CD4-positive, alpha-beta T cell (primary cell): ENCODE measurements at regions not wholly inside any gene's neighbourhood (a gene's known extent, or its start where the extent isn't known, plus 50 kb on each side); places are given as distances from the start of the nearest gene placed in this dataset.

Experiments used
- ATAC-seq: fragments of 200-7000 bp; cut with Tn5 transposase; one replicate; pipeline ENCODE4 v1.10.0; 2022; ENCODE audit warnings: mild to moderate bottlenecking; ENCODE audit not compliant: poor library complexity
- CTCF ChIA-PET: fragments of 350-600 bp; sonication (Branson Sonifier 250); formaldehyde crosslinking; loops from one replicate; lab custom pipeline; 2021; ENCODE audit warnings: antibody characterized with exemption, inconsistent platforms; lab: Charles Lee
- POLR2A ChIA-PET: fragments of 350-600 bp; sonication (Branson Sonifier 250); formaldehyde crosslinking; loops from one replicate; lab custom pipeline; 2021; ENCODE audit warnings: antibody characterized with exemption, inconsistent platforms; lab: Charles Lee
- DNase-seq, 14 experiments: peaks; one replicate each; pipeline ENCODE4 v3.0.0-alpha.2; 2013 to 2020; ENCODE audit warnings: mixed read lengths in 2 of 14
- H3K27ac ChIP-seq, 2 donors: one replicate each; pipeline versions ENCODE4 v1.5.1 to v1.7.0; 2013; ENCODE audit warnings: low read length in 2 of 2, low read depth in 1 of 2, mild to moderate bottlenecking in 1 of 2
- H3K27me3 ChIP-seq, 2 experiments: 1 replicate in 1 of 2; 2 replicates in 1 of 2; pipeline versions ENCODE4 v1.6.1 to v1.7.0; 2013; ENCODE audit warnings: low read length in 2 of 2, control low read depth in 1 of 2, mild to moderate bottlenecking in 1 of 2, moderate library complexity in 1 of 2; ENCODE audit not compliant: insufficient read depth in 2 of 2, control insufficient read depth in 1 of 2
- H3K36me3 ChIP-seq: one replicate; pipeline ENCODE4 v1.6.1; 2013; ENCODE audit warnings: low read length, control low read depth; ENCODE audit not compliant: insufficient read depth
- H3K4me1 ChIP-seq: one replicate; pipeline ENCODE4 v1.6.1; 2013; ENCODE audit warnings: low read length, control low read depth; ENCODE audit not compliant: insufficient read depth
- H3K4me3 ChIP-seq: one replicate; pipeline ENCODE4 v1.5.1; 2013; ENCODE audit warnings: mild to moderate bottlenecking, low read length, moderate library complexity
- H3K9me3 ChIP-seq, 2 experiments: 1 replicate in 1 of 2; 2 replicates in 1 of 2; pipeline versions ENCODE4 v1.6.1 to v1.7.0; 2013; ENCODE audit warnings: low read length in 2 of 2, mild to moderate bottlenecking in 2 of 2, control low read depth in 1 of 2, moderate library complexity in 1 of 2; ENCODE audit not compliant: control insufficient read depth in 1 of 2, insufficient read depth in 1 of 2
- H3K27ac Mint-ChIP-seq: one replicate; pipeline ENCODE4 v1.8.0; 2020; ENCODE audit warnings: mixed read lengths
- H3K27me3 Mint-ChIP-seq: one replicate; pipeline ENCODE4 v1.8.0; 2021; ENCODE audit warnings: mixed read lengths
- H3K36me3 Mint-ChIP-seq: one replicate; pipeline ENCODE4 v1.8.0; 2021; ENCODE audit warnings: low read depth, mixed read lengths
- H3K4me1 Mint-ChIP-seq: one replicate; pipeline ENCODE4 v1.8.0; 2021; ENCODE audit warnings: low read depth, mixed read lengths
- H3K4me3 Mint-ChIP-seq: one replicate; pipeline ENCODE4 v1.8.0; 2020; ENCODE audit warnings: mild to moderate bottlenecking, mixed read lengths
- H3K9me3 Mint-ChIP-seq: one replicate; pipeline ENCODE4 v1.8.0; 2020; ENCODE audit warnings: mixed read lengths
- intact Hi-C, 2 experiments: fragments of 100-400 bp; cut with DNase I in 1 of 2; cut with micrococcal nuclease in 1 of 2; formaldehyde crosslinking; loops; one replicate each; pipeline versions ENCODE4 v1.15.1 to v1.9.0; 2023 to 2025; cut with DNase I, micrococcal nuclease
- TF ChIP-seq, protein P1 (sequence below): fragments of 200-600 bp; IDR thresholded peaks from one replicate; pipeline ENCODE4 v1.8.0; 2022; ENCODE audit warnings: antibody characterized with exemption, mild to moderate bottlenecking

GRCh38 chr22:41040483-41040882, 51.9 kb upstream of the EP300 start:
- ChIA-PET POLR2A (no interaction called here), CTCF (no interaction called here)
- H3K27me3 Mint-ChIP-seq: no peaks in the 10 kb centered on the region
- Histone ChIP-seq H3K27ac (no peak overlapping the region), H3K9me3 (no peaks in the 10 kb centered on the region), H3K4me1 (no peaks in the 10 kb centered on the region), H3K4me3 (no peak overlapping the region), H3K36me3 (no peaks in the 10 kb centered on the region), H3K27me3 (no peaks in the 10 kb centered on the region)
- no peaks in the 10 kb centered on the region for H3K4me1 Mint-ChIP-seq
- intact Hi-C loops: no loop called here
- no peak for DNase-seq
- H3K4me3 Mint-ChIP-seq: no peak overlapping the region
- no peak overlapping the region for H3K27ac Mint-ChIP-seq
- no peaks in the 10 kb centered on the region for H3K9me3 Mint-ChIP-seq
- ATAC-seq: no peak
- H3K36me3 Mint-ChIP-seq: no peaks in the 10 kb centered on the region
- TF ChIP-seq, protein P1, sequence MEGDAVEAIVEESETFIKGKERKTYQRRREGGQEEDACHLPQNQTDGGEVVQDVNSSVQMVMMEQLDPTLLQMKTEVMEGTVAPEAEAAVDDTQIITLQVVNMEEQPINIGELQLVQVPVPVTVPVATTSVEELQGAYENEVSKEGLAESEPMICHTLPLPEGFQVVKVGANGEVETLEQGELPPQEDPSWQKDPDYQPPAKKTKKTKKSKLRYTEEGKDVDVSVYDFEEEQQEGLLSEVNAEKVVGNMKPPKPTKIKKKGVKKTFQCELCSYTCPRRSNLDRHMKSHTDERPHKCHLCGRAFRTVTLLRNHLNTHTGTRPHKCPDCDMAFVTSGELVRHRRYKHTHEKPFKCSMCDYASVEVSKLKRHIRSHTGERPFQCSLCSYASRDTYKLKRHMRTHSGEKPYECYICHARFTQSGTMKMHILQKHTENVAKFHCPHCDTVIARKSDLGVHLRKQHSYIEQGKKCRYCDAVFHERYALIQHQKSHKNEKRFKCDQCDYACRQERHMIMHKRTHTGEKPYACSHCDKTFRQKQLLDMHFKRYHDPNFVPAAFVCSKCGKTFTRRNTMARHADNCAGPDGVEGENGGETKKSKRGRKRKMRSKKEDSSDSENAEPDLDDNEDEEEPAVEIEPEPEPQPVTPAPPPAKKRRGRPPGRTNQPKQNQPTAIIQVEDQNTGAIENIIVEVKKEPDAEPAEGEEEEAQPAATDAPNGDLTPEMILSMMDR: no peak

GRCh38 chr22:41041532-41041931, 50.9 kb upstream of the EP300 start:
- no peaks in the 10 kb centered on the region for H3K4me1 ChIP-seq
- CTCF ChIA-PET: no interaction called here
- Mint-ChIP-seq H3K9me3 (no peaks in the 10 kb centered on the region), H3K4me1 (no peaks in the 10 kb centered on the region), H3K27ac (no peak overlapping the region), H3K27me3 (no peaks in the 10 kb centered on the region), H3K36me3 (no peaks in the 10 kb centered on the region), H3K4me3 (no peak overlapping the region)
- ATAC-seq (no peak), DNase-seq (no peak)
- H3K4me3 ChIP-seq: no peak overlapping the region
- TF ChIP-seq, protein P1: no peak
- H3K27ac ChIP-seq: no peak overlapping the region
- POLR2A ChIA-PET: interaction anchor here (0.6 kb wide), 1 partner anchor 458 kb away, joined by 3 read pairs; no protein-coding TSS in a partner anchor
- H3K9me3 ChIP-seq: no peaks in the 10 kb centered on the region
- H3K27me3 ChIP-seq: no peaks in the 10 kb centered on the region
- no peaks in the 10 kb centered on the region for H3K36me3 ChIP-seq
- intact Hi-C loops: no loop called here
